ENCODE measurements at regions not wholly inside any gene's neighbourhood (a gene's known extent, or its start where the extent isn't known, plus 50 kb on each side); places are given as distances from the start of the nearest gene placed in this dataset.

DNA sequence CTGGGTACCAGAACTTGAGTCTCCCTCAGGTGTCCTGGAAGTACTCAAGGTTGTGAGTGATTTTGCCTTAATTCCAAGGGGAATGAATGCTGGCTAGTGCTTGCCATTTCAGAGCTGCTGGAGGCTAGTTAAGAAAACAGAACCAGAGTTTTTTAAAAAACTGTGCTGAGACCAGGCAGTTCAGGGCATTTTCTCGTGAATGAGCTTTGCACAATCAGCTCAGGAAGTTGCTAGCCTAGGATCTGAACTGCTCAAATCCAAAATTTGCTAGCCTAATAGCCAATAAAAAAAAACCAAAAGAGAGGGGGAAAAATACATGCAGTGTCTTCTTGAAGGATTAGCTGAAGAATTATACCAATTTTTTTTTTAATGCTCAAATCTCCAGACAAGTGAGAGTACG, 292.7 kb downstream of the FBXW7 start:
- TF ChIP-seq, protein P1, sequence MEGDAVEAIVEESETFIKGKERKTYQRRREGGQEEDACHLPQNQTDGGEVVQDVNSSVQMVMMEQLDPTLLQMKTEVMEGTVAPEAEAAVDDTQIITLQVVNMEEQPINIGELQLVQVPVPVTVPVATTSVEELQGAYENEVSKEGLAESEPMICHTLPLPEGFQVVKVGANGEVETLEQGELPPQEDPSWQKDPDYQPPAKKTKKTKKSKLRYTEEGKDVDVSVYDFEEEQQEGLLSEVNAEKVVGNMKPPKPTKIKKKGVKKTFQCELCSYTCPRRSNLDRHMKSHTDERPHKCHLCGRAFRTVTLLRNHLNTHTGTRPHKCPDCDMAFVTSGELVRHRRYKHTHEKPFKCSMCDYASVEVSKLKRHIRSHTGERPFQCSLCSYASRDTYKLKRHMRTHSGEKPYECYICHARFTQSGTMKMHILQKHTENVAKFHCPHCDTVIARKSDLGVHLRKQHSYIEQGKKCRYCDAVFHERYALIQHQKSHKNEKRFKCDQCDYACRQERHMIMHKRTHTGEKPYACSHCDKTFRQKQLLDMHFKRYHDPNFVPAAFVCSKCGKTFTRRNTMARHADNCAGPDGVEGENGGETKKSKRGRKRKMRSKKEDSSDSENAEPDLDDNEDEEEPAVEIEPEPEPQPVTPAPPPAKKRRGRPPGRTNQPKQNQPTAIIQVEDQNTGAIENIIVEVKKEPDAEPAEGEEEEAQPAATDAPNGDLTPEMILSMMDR (IDR thresholded peaks at IDR 0.05; ENCODE audit: low read length) = no peak
- TF ChIP-seq EZH2 (optimal IDR thresholded peaks at IDR 0.05; ENCODE audit: low read depth, low read length) = no peak
